ENCODE measurements at regions not wholly inside any gene's neighbourhood (a gene's known extent, or its start where the extent isn't known, plus 50 kb on each side); places are given as distances from the start of the nearest gene placed in this dataset.
"Not testable (repeated sequence)": the region's sequence is repeated elsewhere in the genome, so short reads cannot be mapped to it uniquely, and the experiment has no call there.

DNA sequence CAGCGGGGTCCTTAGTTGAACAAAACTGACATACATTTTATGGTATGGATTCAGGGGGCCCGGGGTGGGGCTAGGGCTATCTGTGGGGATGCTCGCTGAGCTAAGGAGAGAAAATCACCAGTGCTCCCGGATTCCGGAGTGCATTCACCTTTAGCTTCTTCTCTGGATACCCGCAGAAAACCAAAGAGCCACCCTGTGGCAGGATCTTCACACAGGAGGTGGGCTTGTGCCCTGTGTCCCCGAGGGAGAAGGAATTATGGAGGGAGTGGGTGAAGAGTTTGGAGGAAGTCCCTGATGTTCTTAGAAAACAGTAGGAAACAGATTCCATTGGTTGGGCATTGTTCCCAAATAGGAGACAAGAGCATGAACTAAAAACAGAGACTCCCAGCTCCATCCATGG, 385.2 kb upstream of the DEFB115 start:
- TF ChIP-seq, protein P1, sequence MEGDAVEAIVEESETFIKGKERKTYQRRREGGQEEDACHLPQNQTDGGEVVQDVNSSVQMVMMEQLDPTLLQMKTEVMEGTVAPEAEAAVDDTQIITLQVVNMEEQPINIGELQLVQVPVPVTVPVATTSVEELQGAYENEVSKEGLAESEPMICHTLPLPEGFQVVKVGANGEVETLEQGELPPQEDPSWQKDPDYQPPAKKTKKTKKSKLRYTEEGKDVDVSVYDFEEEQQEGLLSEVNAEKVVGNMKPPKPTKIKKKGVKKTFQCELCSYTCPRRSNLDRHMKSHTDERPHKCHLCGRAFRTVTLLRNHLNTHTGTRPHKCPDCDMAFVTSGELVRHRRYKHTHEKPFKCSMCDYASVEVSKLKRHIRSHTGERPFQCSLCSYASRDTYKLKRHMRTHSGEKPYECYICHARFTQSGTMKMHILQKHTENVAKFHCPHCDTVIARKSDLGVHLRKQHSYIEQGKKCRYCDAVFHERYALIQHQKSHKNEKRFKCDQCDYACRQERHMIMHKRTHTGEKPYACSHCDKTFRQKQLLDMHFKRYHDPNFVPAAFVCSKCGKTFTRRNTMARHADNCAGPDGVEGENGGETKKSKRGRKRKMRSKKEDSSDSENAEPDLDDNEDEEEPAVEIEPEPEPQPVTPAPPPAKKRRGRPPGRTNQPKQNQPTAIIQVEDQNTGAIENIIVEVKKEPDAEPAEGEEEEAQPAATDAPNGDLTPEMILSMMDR (conservative IDR thresholded peaks at IDR 0.05; ENCODE audit: low read depth in 2 of 2), result not testable (repeated sequence)
- TF ChIP-seq POLR2AphosphoS5 (IDR thresholded peaks at IDR 0.05; ENCODE audit: low read depth); NANOG (IDR thresholded peaks at IDR 0.05; ENCODE audit: borderline replicate concordance); EZH2 (IDR thresholded peaks at IDR 0.05; ENCODE audit: low read depth, unreplicated experiment): not testable (repeated sequence)
- TF ChIP-seq, protein P2, sequence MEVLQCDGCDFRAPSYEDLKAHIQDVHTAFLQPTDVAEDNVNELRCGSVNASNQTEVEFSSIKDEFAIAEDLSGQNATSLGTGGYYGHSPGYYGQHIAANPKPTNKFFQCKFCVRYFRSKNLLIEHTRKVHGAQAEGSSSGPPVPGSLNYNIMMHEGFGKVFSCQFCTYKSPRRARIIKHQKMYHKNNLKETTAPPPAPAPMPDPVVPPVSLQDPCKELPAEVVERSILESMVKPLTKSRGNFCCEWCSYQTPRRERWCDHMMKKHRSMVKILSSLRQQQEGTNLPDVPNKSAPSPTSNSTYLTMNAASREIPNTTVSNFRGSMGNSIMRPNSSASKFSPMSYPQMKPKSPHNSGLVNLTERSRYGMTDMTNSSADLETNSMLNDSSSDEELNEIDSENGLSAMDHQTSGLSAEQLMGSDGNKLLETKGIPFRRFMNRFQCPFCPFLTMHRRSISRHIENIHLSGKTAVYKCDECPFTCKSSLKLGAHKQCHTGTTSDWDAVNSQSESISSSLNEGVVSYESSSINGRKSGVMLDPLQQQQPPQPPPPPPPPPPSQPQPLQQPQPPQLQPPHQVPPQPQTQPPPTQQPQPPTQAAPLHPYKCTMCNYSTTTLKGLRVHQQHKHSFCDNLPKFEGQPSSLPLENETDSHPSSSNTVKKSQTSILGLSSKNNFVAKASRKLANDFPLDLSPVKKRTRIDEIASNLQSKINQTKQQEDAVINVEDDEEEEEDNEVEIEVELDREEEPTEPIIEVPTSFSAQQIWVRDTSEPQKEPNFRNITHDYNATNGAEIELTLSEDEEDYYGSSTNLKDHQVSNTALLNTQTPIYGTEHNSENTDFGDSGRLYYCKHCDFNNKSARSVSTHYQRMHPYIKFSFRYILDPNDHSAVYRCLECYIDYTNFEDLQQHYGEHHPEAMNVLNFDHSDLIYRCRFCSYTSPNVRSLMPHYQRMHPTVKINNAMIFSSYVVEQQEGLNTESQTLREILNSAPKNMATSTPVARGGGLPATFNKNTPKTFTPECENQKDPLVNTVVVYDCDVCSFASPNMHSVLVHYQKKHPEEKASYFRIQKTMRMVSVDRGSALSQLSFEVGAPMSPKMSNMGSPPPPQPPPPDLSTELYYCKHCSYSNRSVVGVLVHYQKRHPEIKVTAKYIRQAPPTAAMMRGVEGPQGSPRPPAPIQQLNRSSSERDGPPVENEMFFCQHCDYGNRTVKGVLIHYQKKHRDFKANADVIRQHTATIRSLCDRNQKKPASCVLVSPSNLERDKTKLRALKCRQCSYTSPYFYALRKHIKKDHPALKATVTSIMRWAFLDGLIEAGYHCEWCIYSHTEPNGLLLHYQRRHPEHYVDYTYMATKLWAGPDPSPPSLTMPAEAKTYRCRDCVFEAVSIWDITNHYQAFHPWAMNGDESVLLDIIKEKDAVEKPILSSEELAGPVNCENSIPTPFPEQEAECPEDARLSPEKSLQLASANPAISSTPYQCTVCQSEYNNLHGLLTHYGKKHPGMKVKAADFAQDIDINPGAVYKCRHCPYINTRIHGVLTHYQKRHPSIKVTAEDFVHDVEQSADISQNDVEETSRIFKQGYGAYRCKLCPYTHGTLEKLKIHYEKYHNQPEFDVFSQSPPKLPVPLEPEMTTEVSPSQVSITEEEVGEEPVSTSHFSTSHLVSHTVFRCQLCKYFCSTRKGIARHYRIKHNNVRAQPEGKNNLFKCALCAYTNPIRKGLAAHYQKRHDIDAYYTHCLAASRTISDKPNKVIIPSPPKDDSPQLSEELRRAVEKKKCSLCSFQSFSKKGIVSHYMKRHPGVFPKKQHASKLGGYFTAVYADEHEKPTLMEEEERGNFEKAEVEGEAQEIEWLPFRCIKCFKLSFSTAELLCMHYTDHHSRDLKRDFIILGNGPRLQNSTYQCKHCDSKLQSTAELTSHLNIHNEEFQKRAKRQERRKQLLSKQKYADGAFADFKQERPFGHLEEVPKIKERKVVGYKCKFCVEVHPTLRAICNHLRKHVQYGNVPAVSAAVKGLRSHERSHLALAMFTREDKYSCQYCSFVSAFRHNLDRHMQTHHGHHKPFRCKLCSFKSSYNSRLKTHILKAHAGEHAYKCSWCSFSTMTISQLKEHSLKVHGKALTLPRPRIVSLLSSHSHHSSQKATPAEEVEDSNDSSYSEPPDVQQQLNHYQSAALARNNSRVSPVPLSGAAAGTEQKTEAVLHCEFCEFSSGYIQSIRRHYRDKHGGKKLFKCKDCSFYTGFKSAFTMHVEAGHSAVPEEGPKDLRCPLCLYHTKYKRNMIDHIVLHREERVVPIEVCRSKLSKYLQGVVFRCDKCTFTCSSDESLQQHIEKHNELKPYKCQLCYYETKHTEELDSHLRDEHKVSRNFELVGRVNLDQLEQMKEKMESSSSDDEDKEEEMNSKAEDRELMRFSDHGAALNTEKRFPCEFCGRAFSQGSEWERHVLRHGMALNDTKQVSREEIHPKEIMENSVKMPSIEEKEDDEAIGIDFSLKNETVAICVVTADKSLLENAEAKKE (CRISPR knock-in tag; IDR thresholded peaks at IDR 0.05), result not testable (repeated sequence)
